ENCODE measurements at regions not wholly inside any gene's neighbourhood (a gene's known extent, or its start where the extent isn't known, plus 50 kb on each side); places are given as distances from the start of the nearest gene placed in this dataset.

DNA sequence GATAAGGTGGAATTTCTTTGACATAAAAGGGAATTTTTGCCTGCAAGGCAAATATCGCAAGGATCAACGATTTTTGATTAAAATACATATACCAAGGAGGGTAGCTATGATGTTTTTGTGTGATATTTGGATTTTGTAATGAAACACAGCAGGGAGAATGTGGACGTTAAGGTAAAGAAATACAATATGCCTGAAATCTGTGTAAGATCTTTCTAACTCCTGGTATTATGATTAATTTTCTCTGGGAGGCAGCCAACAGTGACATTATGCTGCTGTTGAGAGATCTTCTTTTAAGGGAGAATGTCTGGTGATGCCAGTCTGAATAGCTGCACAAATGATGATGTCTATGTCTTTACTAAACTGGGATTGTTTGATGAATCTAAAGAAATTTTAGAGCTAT, 972.2 kb downstream of the SQOR start:
- no peaks in the 10 kb centered on the region for H3K9me3 ChIP-seq
- H3K36me3 ChIP-seq: no peaks in the 10 kb centered on the region
- TF ChIP-seq, protein P1, sequence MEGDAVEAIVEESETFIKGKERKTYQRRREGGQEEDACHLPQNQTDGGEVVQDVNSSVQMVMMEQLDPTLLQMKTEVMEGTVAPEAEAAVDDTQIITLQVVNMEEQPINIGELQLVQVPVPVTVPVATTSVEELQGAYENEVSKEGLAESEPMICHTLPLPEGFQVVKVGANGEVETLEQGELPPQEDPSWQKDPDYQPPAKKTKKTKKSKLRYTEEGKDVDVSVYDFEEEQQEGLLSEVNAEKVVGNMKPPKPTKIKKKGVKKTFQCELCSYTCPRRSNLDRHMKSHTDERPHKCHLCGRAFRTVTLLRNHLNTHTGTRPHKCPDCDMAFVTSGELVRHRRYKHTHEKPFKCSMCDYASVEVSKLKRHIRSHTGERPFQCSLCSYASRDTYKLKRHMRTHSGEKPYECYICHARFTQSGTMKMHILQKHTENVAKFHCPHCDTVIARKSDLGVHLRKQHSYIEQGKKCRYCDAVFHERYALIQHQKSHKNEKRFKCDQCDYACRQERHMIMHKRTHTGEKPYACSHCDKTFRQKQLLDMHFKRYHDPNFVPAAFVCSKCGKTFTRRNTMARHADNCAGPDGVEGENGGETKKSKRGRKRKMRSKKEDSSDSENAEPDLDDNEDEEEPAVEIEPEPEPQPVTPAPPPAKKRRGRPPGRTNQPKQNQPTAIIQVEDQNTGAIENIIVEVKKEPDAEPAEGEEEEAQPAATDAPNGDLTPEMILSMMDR (IDR thresholded peaks at IDR 0.05): no peak
- no peak for TF ChIP-seq POLR2A (IDR thresholded peaks at IDR 0.05)
- no peak overlapping the region for H3K4me3 ChIP-seq
- H3K4me1 ChIP-seq: no peaks in the 10 kb centered on the region
- no peak for DNase-seq
- intact Hi-C loops (cut with DNase I; ENCODE audit: low total_unique reads): no loop called here
- no peaks in the 10 kb centered on the region for H3K27me3 ChIP-seq
- H3K27ac ChIP-seq: no peak overlapping the region

DNA sequence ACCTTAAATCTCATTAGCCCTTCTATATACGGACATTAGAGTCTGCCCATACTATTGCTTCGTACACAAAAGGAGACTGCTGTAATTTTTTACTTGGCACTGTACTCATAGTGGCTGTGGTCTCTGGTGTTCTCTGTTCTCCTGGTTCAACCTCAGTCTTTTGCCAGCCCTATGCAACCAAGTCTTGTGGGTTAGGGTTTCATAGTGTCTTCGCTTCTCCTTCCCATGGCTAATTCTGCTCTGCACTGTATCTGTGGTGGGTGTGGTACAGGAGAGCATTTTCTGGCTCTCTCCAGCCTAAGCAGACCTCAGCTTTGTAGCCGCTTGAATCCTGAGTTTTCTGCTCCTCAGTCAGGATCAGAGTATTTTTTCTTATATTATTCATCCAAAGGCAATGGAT, 981.2 kb downstream of the SQOR start:
- intact Hi-C loops (cut with DNase I; ENCODE audit: low total_unique reads): no loop called here
- Histone ChIP-seq H3K36me3 (no peaks in the 10 kb centered on the region), H3K27ac (no peak overlapping the region), H3K4me1 (no peaks in the 10 kb centered on the region), H3K27me3 (no peaks in the 10 kb centered on the region), H3K9me3 (no peaks in the 10 kb centered on the region), H3K4me3 (no peak overlapping the region)
- TF ChIP-seq, protein P1 (IDR thresholded peaks at IDR 0.05): no peak
- no peak for TF ChIP-seq POLR2A (IDR thresholded peaks at IDR 0.05)
- DNase-seq: no peak

DNA sequence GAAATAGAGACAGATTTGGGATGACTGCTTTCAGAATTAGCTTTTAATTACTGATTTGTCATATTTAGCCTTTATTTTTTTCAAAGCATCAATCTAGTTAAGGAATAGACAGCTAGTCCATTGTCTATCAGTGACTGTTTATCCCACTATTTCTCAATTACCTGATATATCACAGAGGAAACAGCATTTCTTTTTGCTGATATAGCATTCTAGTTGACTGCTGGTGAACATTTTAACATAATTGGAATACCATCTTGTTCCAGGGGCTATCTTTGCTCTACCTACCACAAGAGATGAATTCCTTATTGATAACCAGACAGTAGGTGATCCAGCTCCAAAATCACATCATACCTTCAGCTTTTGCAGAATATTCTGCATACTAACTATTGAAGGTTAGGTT, 982.7 kb downstream of the SQOR start:
- no peak overlapping the region for H3K4me3 ChIP-seq
- H3K36me3 ChIP-seq: no peaks in the 10 kb centered on the region
- H3K27me3 ChIP-seq: no peaks in the 10 kb centered on the region
- intact Hi-C loops (cut with DNase I; ENCODE audit: low total_unique reads): no loop called here
- H3K9me3 ChIP-seq: no peaks in the 10 kb centered on the region
- no peak overlapping the region for H3K27ac ChIP-seq
- no peak for TF ChIP-seq POLR2A (IDR thresholded peaks at IDR 0.05)
- TF ChIP-seq, protein P1 (IDR thresholded peaks at IDR 0.05): no peak
- no peak for DNase-seq
- H3K4me1 ChIP-seq: no peaks in the 10 kb centered on the region

GRCh38 chr15:46618984-46619383, 984.2 kb downstream of the SQOR start:
- Histone ChIP-seq H3K27me3 (no peaks in the 10 kb centered on the region), H3K9me3 (no peaks in the 10 kb centered on the region), H3K4me3 (no peak overlapping the region), H3K4me1 (no peaks in the 10 kb centered on the region), H3K36me3 (no peaks in the 10 kb centered on the region), H3K27ac (no peak overlapping the region)
- no peak for DNase-seq
- intact Hi-C loops (cut with DNase I; ENCODE audit: low total_unique reads): no loop called here
- TF ChIP-seq, protein P1 (IDR thresholded peaks at IDR 0.05): no peak
- no peak for TF ChIP-seq POLR2A (IDR thresholded peaks at IDR 0.05)

DNA sequence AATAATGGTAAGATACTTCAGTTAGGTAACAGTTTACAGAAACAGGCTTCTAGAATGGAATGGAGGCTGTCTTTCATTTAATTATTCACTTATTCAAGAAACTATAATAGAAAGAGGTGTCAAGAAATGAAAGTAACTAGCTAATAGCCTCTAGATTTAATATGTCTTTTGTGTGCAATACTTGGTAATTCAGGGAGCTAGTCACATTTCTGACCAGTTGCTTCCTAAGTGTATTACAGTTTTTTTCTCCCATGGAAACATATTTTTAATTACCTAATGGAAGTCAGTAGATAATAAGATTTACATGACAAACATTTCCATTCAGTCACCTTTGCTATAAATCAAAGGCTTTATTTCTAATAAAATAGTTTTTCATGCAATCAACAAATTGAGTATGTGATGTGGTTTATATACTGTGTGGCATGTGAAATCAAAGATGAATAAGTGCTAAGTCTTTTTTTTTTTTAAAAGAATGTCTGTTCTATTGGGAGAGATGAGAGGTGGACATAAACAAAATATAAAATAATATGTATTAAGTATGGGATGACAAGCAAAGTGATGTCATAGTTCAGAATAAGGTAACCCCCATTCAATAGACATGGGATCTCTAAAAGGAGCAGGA, 985.7 kb downstream of the SQOR start:
- H3K27ac ChIP-seq: no peak overlapping the region
- no peaks in the 10 kb centered on the region for H3K9me3 ChIP-seq
- DNase-seq: no peak
- H3K27me3 ChIP-seq: no peaks in the 10 kb centered on the region
- intact Hi-C loops (cut with DNase I; ENCODE audit: low total_unique reads): no loop called here
- H3K4me1 ChIP-seq: no peaks in the 10 kb centered on the region
- H3K36me3 ChIP-seq: no peaks in the 10 kb centered on the region
- no peak for TF ChIP-seq POLR2A (IDR thresholded peaks at IDR 0.05)
- TF ChIP-seq, protein P1 (IDR thresholded peaks at IDR 0.05): no peak
- H3K4me3 ChIP-seq: no peak overlapping the region

All from uterus (tissue), 3 donors.